ENCODE measurements at regions not wholly inside any gene's neighbourhood (a gene's known extent, or its start where the extent isn't known, plus 50 kb on each side); places are given as distances from the start of the nearest gene placed in this dataset.

DNA sequence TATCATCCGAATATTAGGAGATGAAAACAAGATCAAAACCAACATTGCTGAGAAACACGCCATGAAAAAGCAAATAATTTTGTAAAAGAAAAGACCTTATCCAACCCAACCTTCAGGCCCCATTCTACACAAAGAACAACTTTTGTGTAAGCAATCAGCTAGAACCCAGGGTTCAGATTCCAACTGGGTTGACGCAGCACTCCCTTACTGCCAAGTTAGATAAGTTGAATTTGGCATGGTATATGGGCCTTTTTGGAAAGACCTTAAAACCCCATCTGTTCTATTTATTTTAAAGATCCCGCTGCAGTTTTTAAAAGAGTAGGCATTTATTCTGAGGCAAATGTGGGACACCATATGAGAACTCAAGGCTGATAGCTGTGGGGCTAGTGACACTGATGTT, 2033.8 kb upstream of the WWC1 start:
- Histone ChIP-seq H3K9me3 (ENCODE audit: control insufficient read depth, low read length) (peaks cover 14% of the 10 kb centered on the region), H3K9ac (ENCODE audit: low read length) (no peak overlapping the region), H4K91ac (ENCODE audit: low read length) (no peak overlapping the region), H3K27ac (ENCODE audit: low read length, poor library complexity, severe bottlenecking) (no peak overlapping the region), H3K4ac (ENCODE audit: low read depth in 1 of 2, low read length in 2 of 2) (no peak overlapping the region), H2BK5ac (ENCODE audit: low read depth, low read length, poor library complexity, severe bottlenecking) (no peak overlapping the region), H3K4me2 (ENCODE audit: low read length, poor library complexity, severe bottlenecking) (no peak overlapping the region), H2AFZ (ENCODE audit: low read depth, low read length) (no peak overlapping the region), H2BK12ac (ENCODE audit: low read length in 2 of 2) (no peak overlapping the region), H4K8ac (ENCODE audit: low read length) (no peak overlapping the region), H3K23ac (ENCODE audit: low read length in 2 of 2) (no peak overlapping the region), H2BK120ac (ENCODE audit: low read depth, low read length) (no peak overlapping the region), H3K4me3 (ENCODE audit: insufficient read depth in 1 of 2, low read depth in 1 of 2, low read length in 2 of 2) (no peak overlapping the region), H3K27me3 (ENCODE audit: control insufficient read depth in 1 of 2, insufficient read depth in 1 of 2, low read length in 2 of 2) (no peaks in the 10 kb centered on the region), H3K79me1 (replicated peaks; ENCODE audit: low read length, poor library complexity, severe bottlenecking) (no peaks in the 10 kb centered on the region), H3K4me1 (ENCODE audit: control insufficient read depth, insufficient read depth, low read depth, low read length) (no peaks in the 10 kb centered on the region), H3K18ac (ENCODE audit: low read depth in 1 of 2, low read length in 2 of 2) (no peak overlapping the region), H2BK15ac (ENCODE audit: low read depth, poor library complexity, severe bottlenecking) (no peak overlapping the region), H3K36me3 (ENCODE audit: control insufficient read depth in 1 of 2, insufficient read depth in 2 of 2, low read depth in 1 of 2, low read length in 2 of 2) (no peaks in the 10 kb centered on the region), H3K14ac (ENCODE audit: low read length in 2 of 2) (no peak overlapping the region), H2AK5ac (ENCODE audit: low read length, severe bottlenecking) (no peak overlapping the region)
- WGBS = 100% methylated on average over 3 of the region's 4 CpGs
- no peak for DNase-seq

- no peak for DNase-seq
- Histone ChIP-seq H3K27me3 (ENCODE audit: control insufficient read depth in 1 of 2, insufficient read depth in 1 of 2, low read length in 2 of 2) (no peaks in the 10 kb centered on the region), H2BK12ac (ENCODE audit: low read length in 2 of 2) (no peak overlapping the region), H3K9ac (ENCODE audit: low read length) (no peak overlapping the region), H3K14ac (ENCODE audit: low read length in 2 of 2) (no peak overlapping the region), H2BK15ac (ENCODE audit: low read depth, poor library complexity, severe bottlenecking) (no peak overlapping the region), H3K18ac (ENCODE audit: low read depth in 1 of 2, low read length in 2 of 2) (no peak overlapping the region), H3K36me3 (ENCODE audit: control insufficient read depth in 1 of 2, insufficient read depth in 2 of 2, low read depth in 1 of 2, low read length in 2 of 2) (no peaks in the 10 kb centered on the region), H2BK5ac (ENCODE audit: low read depth, low read length, poor library complexity, severe bottlenecking) (no peak overlapping the region), H3K23ac (ENCODE audit: low read length in 2 of 2) (no peak overlapping the region), H2AFZ (ENCODE audit: low read depth, low read length) (no peak overlapping the region), H3K4ac (ENCODE audit: low read depth in 1 of 2, low read length in 2 of 2) (no peak overlapping the region), H3K9me3 (ENCODE audit: control insufficient read depth, low read length) (peaks cover 6% of the 10 kb centered on the region), H3K79me1 (replicated peaks; ENCODE audit: low read length, poor library complexity, severe bottlenecking) (no peaks in the 10 kb centered on the region), H4K8ac (ENCODE audit: low read length) (no peak overlapping the region), H2BK120ac (ENCODE audit: low read depth, low read length) (no peak overlapping the region), H3K27ac (ENCODE audit: low read length, poor library complexity, severe bottlenecking) (no peak overlapping the region), H4K91ac (ENCODE audit: low read length) (no peak overlapping the region), H3K4me1 (ENCODE audit: control insufficient read depth, insufficient read depth, low read depth, low read length) (no peaks in the 10 kb centered on the region), H3K4me2 (ENCODE audit: low read length, poor library complexity, severe bottlenecking) (no peak overlapping the region), H2AK5ac (ENCODE audit: low read length, severe bottlenecking) (no peak overlapping the region), H3K4me3 (ENCODE audit: insufficient read depth in 1 of 2, low read depth in 1 of 2, low read length in 2 of 2) (no peak overlapping the region)
- WGBS = 100% methylated on average over 3 of the region's 3 CpGs
Observed at GRCh38 chr5:166262395-166262794, 2029.0 kb upstream of the WWC1 start.

GRCh38 chr5:166267907-166268306, 2023.5 kb upstream of the WWC1 start:
- H4K91ac ChIP-seq (ENCODE audit: low read length) = no peak overlapping the region
- no peak overlapping the region for H3K14ac ChIP-seq (ENCODE audit: low read length in 2 of 2)
- H2BK12ac ChIP-seq (ENCODE audit: low read length in 2 of 2) = no peak overlapping the region
- no peak overlapping the region for H3K4me2 ChIP-seq (ENCODE audit: low read length, poor library complexity, severe bottlenecking)
- no peak overlapping the region for H2BK5ac ChIP-seq (ENCODE audit: low read depth, low read length, poor library complexity, severe bottlenecking)
- H3K23ac ChIP-seq (ENCODE audit: low read length in 2 of 2) = no peak overlapping the region
- 100% methylated on average over 2 of the region's 4 CpGs for WGBS
- no peak overlapping the region for H3K9ac ChIP-seq (ENCODE audit: low read length)
- H3K79me1 ChIP-seq (replicated peaks; ENCODE audit: low read length, poor library complexity, severe bottlenecking) = no peaks in the 10 kb centered on the region
- no peak overlapping the region for H3K4ac ChIP-seq (ENCODE audit: low read depth in 1 of 2, low read length in 2 of 2)
- H3K36me3 ChIP-seq (ENCODE audit: control insufficient read depth in 1 of 2, insufficient read depth in 2 of 2, low read depth in 1 of 2, low read length in 2 of 2) = no peaks in the 10 kb centered on the region
- no peak overlapping the region for H4K8ac ChIP-seq (ENCODE audit: low read length)
- no peak overlapping the region for H3K4me3 ChIP-seq (ENCODE audit: insufficient read depth in 1 of 2, low read depth in 1 of 2, low read length in 2 of 2)
- H3K27me3 ChIP-seq (ENCODE audit: control insufficient read depth in 1 of 2, insufficient read depth in 1 of 2, low read length in 2 of 2) = no peaks in the 10 kb centered on the region
- no peak overlapping the region for H3K18ac ChIP-seq (ENCODE audit: low read depth in 1 of 2, low read length in 2 of 2)
- no peak for DNase-seq
- H2AFZ ChIP-seq (ENCODE audit: low read depth, low read length) = no peak overlapping the region
- no peak overlapping the region for H2BK120ac ChIP-seq (ENCODE audit: low read depth, low read length)
- H2BK15ac ChIP-seq (ENCODE audit: low read depth, poor library complexity, severe bottlenecking) = no peak overlapping the region
- H3K9me3 ChIP-seq (ENCODE audit: control insufficient read depth, low read length) = no peaks in the 10 kb centered on the region
- no peaks in the 10 kb centered on the region for H3K4me1 ChIP-seq (ENCODE audit: control insufficient read depth, insufficient read depth, low read depth, low read length)
- H3K27ac ChIP-seq (ENCODE audit: low read length, poor library complexity, severe bottlenecking) = no peak overlapping the region
- H2AK5ac ChIP-seq (ENCODE audit: low read length, severe bottlenecking) = no peak overlapping the region

GRCh38 chr5:166270712-166271111, 2020.7 kb upstream of the WWC1 start:
- H3K27me3 ChIP-seq (ENCODE audit: control insufficient read depth in 1 of 2, insufficient read depth in 1 of 2, low read length in 2 of 2) = no peaks in the 10 kb centered on the region
- no peak overlapping the region for H2BK5ac ChIP-seq (ENCODE audit: low read depth, low read length, poor library complexity, severe bottlenecking)
- H2BK120ac ChIP-seq (ENCODE audit: low read depth, low read length) = no peak overlapping the region
- no peak overlapping the region for H3K9ac ChIP-seq (ENCODE audit: low read length)
- no peaks in the 10 kb centered on the region for H3K9me3 ChIP-seq (ENCODE audit: control insufficient read depth, low read length)
- H3K23ac ChIP-seq (ENCODE audit: low read length in 2 of 2) = no peak overlapping the region
- no peak overlapping the region for H2BK12ac ChIP-seq (ENCODE audit: low read length in 2 of 2)
- H3K18ac ChIP-seq (ENCODE audit: low read depth in 1 of 2, low read length in 2 of 2) = no peak overlapping the region
- H3K27ac ChIP-seq (ENCODE audit: low read length, poor library complexity, severe bottlenecking) = no peak overlapping the region
- no peak overlapping the region for H4K8ac ChIP-seq (ENCODE audit: low read length)
- no peak overlapping the region for H3K4me3 ChIP-seq (ENCODE audit: insufficient read depth in 1 of 2, low read depth in 1 of 2, low read length in 2 of 2)
- no peak overlapping the region for H3K14ac ChIP-seq (ENCODE audit: low read length in 2 of 2)
- no peak overlapping the region for H2AK5ac ChIP-seq (ENCODE audit: low read length, severe bottlenecking)
- H3K36me3 ChIP-seq (ENCODE audit: control insufficient read depth in 1 of 2, insufficient read depth in 2 of 2, low read depth in 1 of 2, low read length in 2 of 2) = no peaks in the 10 kb centered on the region
- no peak overlapping the region for H3K4ac ChIP-seq (ENCODE audit: low read depth in 1 of 2, low read length in 2 of 2)
- H2AFZ ChIP-seq (ENCODE audit: low read depth, low read length) = no peak overlapping the region
- no peaks in the 10 kb centered on the region for H3K4me1 ChIP-seq (ENCODE audit: control insufficient read depth, insufficient read depth, low read depth, low read length)
- DNase-seq = no peak
- no peaks in the 10 kb centered on the region for H3K79me1 ChIP-seq (replicated peaks; ENCODE audit: low read length, poor library complexity, severe bottlenecking)
- H3K4me2 ChIP-seq (ENCODE audit: low read length, poor library complexity, severe bottlenecking) = no peak overlapping the region
- H2BK15ac ChIP-seq (ENCODE audit: low read depth, poor library complexity, severe bottlenecking) = no peak overlapping the region
- WGBS = 98% methylated on average over 2 of the region's 2 CpGs
- no peak overlapping the region for H4K91ac ChIP-seq (ENCODE audit: low read length)
